ENCODE measurements at regions not wholly inside any gene's neighbourhood (a gene's known extent, or its start where the extent isn't known, plus 50 kb on each side); places are given as distances from the start of the nearest gene placed in this dataset.
"Not testable (repeated sequence)": the region's sequence is repeated elsewhere in the genome, so short reads cannot be mapped to it uniquely, and the experiment has no call there.

- Mint-ChIP-seq H3K27ac (ENCODE audit: unreplicated experiment) (no peak overlapping the region), H3K27me3 (ENCODE audit: unreplicated experiment) (no peaks in the 10 kb centered on the region), H3K36me3 (ENCODE audit: unreplicated experiment) (peaks cover 17% of the 10 kb centered on the region), H3K4me3 (ENCODE audit: unreplicated experiment) (no peak overlapping the region), H3K4me1 (ENCODE audit: low read depth, unreplicated experiment) (no peaks in the 10 kb centered on the region), H3K9me3 (ENCODE audit: unreplicated experiment) (peaks cover 13% of the 10 kb centered on the region)
- TF ChIP-seq CTCF (IDR thresholded peaks at IDR 0.05; ENCODE audit: partially characterized antibody, unreplicated experiment), result no peak
- DNase-seq, result no peak
Observed at GRCh38 chr10:27297844-27298521, 57.4 kb upstream of the ACBD5 start.

GRCh38 chr10:27296285-27296684 is 55.7 kb upstream of the ACBD5 start:
- peaks cover 10% of the 10 kb centered on the region for H3K9me3 Mint-ChIP-seq (ENCODE audit: unreplicated experiment)
- not testable (repeated sequence) for H3K27ac Mint-ChIP-seq (ENCODE audit: unreplicated experiment); H3K4me1 Mint-ChIP-seq (ENCODE audit: low read depth, unreplicated experiment); H3K27me3 Mint-ChIP-seq (ENCODE audit: unreplicated experiment); DNase-seq; H3K4me3 Mint-ChIP-seq (ENCODE audit: unreplicated experiment)
- H3K36me3 Mint-ChIP-seq (ENCODE audit: unreplicated experiment), result peaks cover 17% of the 10 kb centered on the region

GRCh38 chr10:27291253-27291895 is 50.8 kb upstream of the ACBD5 start:
- H3K4me3 Mint-ChIP-seq (ENCODE audit: unreplicated experiment); H3K4me1 Mint-ChIP-seq (ENCODE audit: low read depth, unreplicated experiment); DNase-seq; H3K27ac Mint-ChIP-seq (ENCODE audit: unreplicated experiment); H3K36me3 Mint-ChIP-seq (ENCODE audit: unreplicated experiment); H3K27me3 Mint-ChIP-seq (ENCODE audit: unreplicated experiment); H3K9me3 Mint-ChIP-seq (ENCODE audit: unreplicated experiment): not testable (repeated sequence)

All from glutamatergic neuron (in vitro differentiated cells).